SJCRH30 (cell line): ENCODE measurements at regions not wholly inside any gene's neighbourhood (a gene's known extent, or its start where the extent isn't known, plus 50 kb on each side); places are given as distances from the start of the nearest gene placed in this dataset.
A peak's percentile ranks its signal among the peaks of the same experiment; 100 is the strongest.

Experiments used
- DNase-seq, 2 experiments: peaks; one replicate each; pipeline ENCODE4 v3.0.0-alpha.2; 2015 to 2020
- H3K27ac ChIP-seq: fragments of 250-450 bp; sonication (Bioruptor Pico); 2 replicates; pipeline ENCODE4 v1.5.1; 2020; ENCODE audit warnings: mild to moderate bottlenecking, moderate library complexity
- H3K27me3 ChIP-seq: fragments of 250-450 bp; sonication (Bioruptor Pico); 2 replicates; pipeline ENCODE4 v1.5.1; 2020; ENCODE audit warnings: mild to moderate bottlenecking, moderate library complexity
- H3K36me3 ChIP-seq: fragments of 250-450 bp; sonication (Bioruptor Pico); 2 replicates; pipeline ENCODE4 v1.5.1; 2020; ENCODE audit warnings: mild to moderate bottlenecking, moderate library complexity
- H3K4me1 ChIP-seq: fragments of 250-450 bp; sonication (Bioruptor Pico); 2 replicates; pipeline ENCODE4 v1.5.1; 2020; ENCODE audit warnings: mild to moderate bottlenecking, moderate library complexity
- H3K4me3 ChIP-seq: fragments of 250-450 bp; sonication (Bioruptor Pico); 2 replicates; pipeline ENCODE4 v1.5.1; 2020; ENCODE audit warnings: mild to moderate bottlenecking, moderate library complexity
- H3K9me3 ChIP-seq: fragments of 250-450 bp; sonication (Bioruptor Pico); replicated peaks from 2 replicates; pipeline ENCODE4 v1.5.1; 2020; ENCODE audit warnings: mild to moderate bottlenecking, moderate library complexity

DNA sequence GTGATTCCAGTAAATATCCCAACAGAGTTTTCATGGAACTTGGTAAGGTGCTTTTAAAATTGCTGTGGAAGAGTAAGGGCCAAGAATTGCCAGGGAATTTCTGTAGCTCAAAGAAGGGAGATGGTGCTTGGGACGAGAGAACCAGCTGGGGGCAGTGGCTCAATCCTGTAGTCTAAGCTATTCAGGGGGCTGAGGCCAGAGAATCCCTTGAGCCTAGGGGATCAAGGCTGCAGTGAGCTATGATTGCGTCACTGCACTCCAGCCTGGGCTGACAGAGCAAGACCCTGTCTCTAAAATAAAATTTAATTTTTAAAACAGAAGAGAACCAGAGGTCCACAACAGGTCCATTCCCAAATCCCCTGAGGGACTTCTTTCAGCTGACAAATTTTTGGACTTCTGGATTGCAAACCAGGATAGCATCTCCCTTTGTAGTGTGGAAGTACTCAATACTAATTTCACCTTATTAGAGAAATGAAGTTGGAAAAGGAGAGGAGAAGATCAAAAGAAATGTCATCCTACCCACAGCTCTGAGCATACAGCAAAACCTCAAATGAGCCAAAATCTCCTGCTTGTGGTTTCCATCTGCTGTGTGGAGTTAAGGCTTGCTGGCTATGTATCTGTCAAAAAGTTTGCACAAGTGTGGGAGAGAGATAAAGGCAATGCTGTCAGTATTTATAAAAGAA lies 59.2 kb upstream of the CLPB start:
- DNase-seq: peak; percentile 34 to 62
- Histone ChIP-seq H3K36me3 (no peaks in the 10 kb centered on the region), H3K27ac (no peak overlapping the region), H3K9me3 (no peaks in the 10 kb centered on the region), H3K4me1 (peaks cover 37% of the 10 kb centered on the region), H3K4me3 (no peak overlapping the region), H3K27me3 (no peaks in the 10 kb centered on the region)

DNA sequence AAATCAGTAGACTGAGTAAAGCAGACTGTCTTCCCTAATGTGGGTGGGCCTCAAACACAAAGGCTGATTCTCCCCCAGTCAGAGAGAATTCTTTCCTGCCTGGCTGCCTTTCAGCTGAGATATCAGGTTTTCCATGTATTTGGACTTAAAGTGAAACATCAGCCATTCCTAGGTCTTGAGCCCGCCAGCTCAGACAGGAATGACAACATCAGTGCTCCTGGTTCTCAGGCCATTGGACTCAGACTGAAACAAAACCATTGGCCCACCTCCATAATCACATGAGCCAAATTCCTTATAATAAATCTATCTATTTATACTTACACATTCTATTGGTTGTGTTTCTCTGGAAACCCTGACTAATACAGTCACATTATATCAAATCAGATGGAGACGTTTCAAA lies 56.7 kb upstream of the CLPB start:
- Histone ChIP-seq H3K9me3 (no peaks in the 10 kb centered on the region), H3K4me1 (peaks cover 27% of the 10 kb centered on the region), H3K27ac (no peak overlapping the region), H3K4me3 (no peak overlapping the region), H3K27me3 (no peaks in the 10 kb centered on the region), H3K36me3 (no peaks in the 10 kb centered on the region)
- peak; percentile 20 to 58 for DNase-seq
